Psoas muscle (tissue), 7 donors: ENCODE measurements at regions not wholly inside any gene's neighbourhood (a gene's known extent, or its start where the extent isn't known, plus 50 kb on each side); places are given as distances from the start of the nearest gene placed in this dataset.
"Not testable (repeated sequence)": the region's sequence is repeated elsewhere in the genome, so short reads cannot be mapped to it uniquely, and the experiment has no call there.

ENCODE experiments used
- ATAC-seq, 4 donors: fragments of 200-7000 bp; cut with Tn5 transposase; one replicate each; pipeline ENCODE4 v1.9.1; 2020; ENCODE audit warnings: moderate library complexity in 3 of 4, mild to moderate bottlenecking in 2 of 4
- DNase-seq, 2 donors: peaks; one replicate each; pipeline ENCODE4 v3.0.0-alpha.2; 2020
- H3K27ac ChIP-seq: fragments of 200-600 bp; one replicate; pipeline ENCODE4 v1.8.0; 2022
- H3K27me3 ChIP-seq, 3 donors: fragments of 200-600 bp in 1 of 3; one replicate each; pipeline versions ENCODE4 v1.6.1 to v1.8.0; 2013 to 2022; ENCODE audit warnings: low read length in 2 of 3, mild to moderate bottlenecking in 2 of 3, moderate library complexity in 1 of 3; ENCODE audit not compliant: insufficient read depth in 3 of 3
- H3K36me3 ChIP-seq, 2 donors: fragments of 200-600 bp in 1 of 2; one replicate each; pipeline versions ENCODE4 v1.6.1 to v1.8.0; 2013 to 2022; ENCODE audit warnings: low read depth in 1 of 2, mild to moderate bottlenecking in 1 of 2, moderate library complexity in 1 of 2; ENCODE audit not compliant: insufficient read depth in 1 of 2
- H3K4me1 ChIP-seq: fragments of 200-600 bp; one replicate; pipeline ENCODE4 v1.8.0; 2022
- H3K4me3 ChIP-seq: fragments of 200-600 bp; one replicate; pipeline ENCODE4 v1.8.0; 2022; ENCODE audit warnings: mild to moderate bottlenecking
- H3K9me3 ChIP-seq: fragments of 200-600 bp; one replicate; pipeline ENCODE4 v1.8.0; 2022
- CTCF ChIP-seq: fragments of 200-600 bp; IDR thresholded peaks from one replicate; pipeline ENCODE4 v1.8.0; 2022; ENCODE audit warnings: antibody characterized with exemption
- WGBS, 3 donors: extraction: QIAGEN DNeasy Blood & Tissue Kit; methylation state at CpG; one replicate each; pipeline versions ENCODE4 v1.1.6 to v1.1.7; 2013; 5-methylcytosine and 5-hydroxymethylcytosine counted together
- intact Hi-C, 2 donors: fragments of 100-400 bp; cut with DNase I; formaldehyde crosslinking; loops; one replicate each; pipeline versions ENCODE4 v1.11.0 to v1.14.2; 2022
- donor health status: healthy with polysubstance abuse.
- donor health status: DM: no; HTN: no; CAD: no; lungs with moderate emphysema.
- donor health status: Bipolar disorder and iron deficiency.
- donor health status: healthy.
- donor health status: DM: yes; HTN: yes; CAD: no.
- donor health status: DM: no; HTN: no; CAD: no.
- donor health status: DM: yes; HTN: yes; CAD: no.

GRCh38 chr7:131667699-131668098, 111.3 kb upstream of the PODXL start:
- ATAC-seq (no peak), DNase-seq (no peak)
- Histone ChIP-seq H3K4me1 (no peaks in the 10 kb centered on the region), H3K27ac (no peak overlapping the region), H3K9me3 (no peaks in the 10 kb centered on the region), H3K27me3 (no peaks in the 10 kb centered on the region), H3K4me3 (no peak overlapping the region), H3K36me3 (no peaks in the 10 kb centered on the region)
- 76 to 78% (median 77%) methylated on average over 4 of the region's 4 CpGs for WGBS, 3 donors
- TF ChIP-seq CTCF = no peak
- intact Hi-C loops = no loop called here

GRCh38 chr7:131665021-131665420, 108.6 kb upstream of the PODXL start:
- intact Hi-C loops = no loop called here
- no peak for TF ChIP-seq CTCF
- WGBS, 3 donors = 75 to 87% (median 78%) methylated on average over 3 of the region's 3 CpGs
- ATAC-seq (no peak), DNase-seq (no peak)
- H3K9me3 ChIP-seq = no peaks in the 10 kb centered on the region
- H3K4me1 ChIP-seq = no peaks in the 10 kb centered on the region
- no peak overlapping the region for H3K27ac ChIP-seq
- H3K36me3 ChIP-seq = no peaks in the 10 kb centered on the region
- no peak overlapping the region for H3K4me3 ChIP-seq
- H3K27me3 ChIP-seq = no peaks in the 10 kb centered on the region

- Histone ChIP-seq H3K9me3 (no peaks in the 10 kb centered on the region), H3K4me3 (no peak overlapping the region), H3K27ac (no peak overlapping the region), H3K27me3 (no peaks in the 10 kb centered on the region), H3K4me1 (no peaks in the 10 kb centered on the region), H3K36me3 (no peaks in the 10 kb centered on the region)
- intact Hi-C loops = no loop called here
- 68 to 79% (median 74%) methylated on average over 5 of the region's 5 CpGs for WGBS, 3 donors
- DNase-seq (no peak), ATAC-seq (no peak)
- TF ChIP-seq CTCF = no peak
Observed at GRCh38 chr7:131664570-131664969, 108.1 kb upstream of the PODXL start.

GRCh38 chr7:131662301-131662873, 106.0 kb upstream of the PODXL start:
- DNase-seq, H3K27ac ChIP-seq, H3K9me3 ChIP-seq, intact Hi-C loops, H3K4me1 ChIP-seq, H3K27me3 ChIP-seq, ATAC-seq, H3K4me3 ChIP-seq, H3K36me3 ChIP-seq: not testable (repeated sequence)
- WGBS, 3 donors = 71 to 76% (median 72%) methylated on average over 14 to 15 of the region's 15 CpGs

DNA sequence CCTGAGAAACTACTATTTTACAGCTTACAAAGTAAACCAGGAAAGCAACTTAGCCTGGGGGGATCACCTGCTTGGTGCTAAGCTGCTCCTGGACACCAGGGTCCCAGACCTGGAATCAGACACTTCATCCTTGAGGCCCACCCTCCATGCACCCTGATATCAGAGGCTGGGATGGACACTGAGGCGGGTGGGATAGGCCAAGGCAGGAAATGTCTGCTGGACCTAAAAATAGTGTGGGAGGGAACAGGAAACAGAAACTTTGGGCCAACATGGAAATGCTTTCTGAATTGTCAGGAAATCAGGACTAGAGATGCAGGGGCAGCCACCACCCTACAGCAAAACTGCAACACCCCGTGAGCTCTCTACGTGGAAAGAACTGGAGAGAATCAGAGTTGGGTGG, 101.5 kb upstream of the PODXL start:
- DNase-seq (peak in 1 of 2 donors; percentile 9), ATAC-seq (no peak)
- no peak for TF ChIP-seq CTCF
- Histone ChIP-seq H3K9me3 (no peaks in the 10 kb centered on the region), H3K36me3 (no peaks in the 10 kb centered on the region), H3K27me3 (no peaks in the 10 kb centered on the region), H3K4me1 (no peaks in the 10 kb centered on the region), H3K4me3 (no peak overlapping the region), H3K27ac (peak overlapping the region; percentile 46)
- 60 to 65% (median 61%) methylated on average over 3 of the region's 3 CpGs for WGBS, 3 donors
- intact Hi-C loops = no loop called here
